GM21529 (cell line): ENCODE measurements at regions not wholly inside any gene's neighbourhood (a gene's known extent, or its start where the extent isn't known, plus 50 kb on each side); places are given as distances from the start of the nearest gene placed in this dataset.

Experiments used
- ATAC-seq: cut with Tn5 transposase; IDR thresholded peaks from one replicate; pipeline ENCODE4 v1.9.1; 2021; ENCODE audit not compliant: unreplicated experiment

GRCh38 chr11:11140510-11140909 lies 212.5 kb downstream of the CSNK2A3 start:
- ATAC-seq, result no peak

GRCh38 chr11:11137339-11137738 lies 215.7 kb downstream of the CSNK2A3 start:
- no peak for ATAC-seq

GRCh38 chr11:11135820-11136476 lies 217.1 kb downstream of the CSNK2A3 start:
- ATAC-seq, result no peak

- no peak for ATAC-seq
Measured at GRCh38 chr11:11129118-11129517, 223.9 kb downstream of the CSNK2A3 start.

GRCh38 chr11:11125618-11126017 lies 227.4 kb downstream of the CSNK2A3 start:
- no peak for ATAC-seq

- ATAC-seq, result no peak
Measured at GRCh38 chr11:11122749-11123148, 230.3 kb downstream of the CSNK2A3 start.

GRCh38 chr11:11119917-11120316 lies 233.1 kb downstream of the CSNK2A3 start:
- ATAC-seq, result no peak

- ATAC-seq, result no peak
Measured at GRCh38 chr11:11117730-11118129, 235.3 kb downstream of the CSNK2A3 start.

- ATAC-seq, result no peak
Measured at GRCh38 chr11:11115475-11115874, 237.6 kb downstream of the CSNK2A3 start.

GRCh38 chr11:11113626-11114025 lies 239.4 kb downstream of the CSNK2A3 start:
- no peak for ATAC-seq

GRCh38 chr11:11108026-11108425 lies 245.0 kb downstream of the CSNK2A3 start:
- ATAC-seq, result no peak

GRCh38 chr11:11107076-11107723 lies 245.8 kb downstream of the CSNK2A3 start:
- ATAC-seq, result no peak

- ATAC-seq, result no peak
Measured at GRCh38 chr11:11105361-11105760, 247.5 kb upstream of the ZBED5 start.

GRCh38 chr11:11095831-11096723 lies 238.2 kb upstream of the ZBED5 start:
- ATAC-seq, result no peak

GRCh38 chr11:11090495-11090894 lies 232.6 kb upstream of the ZBED5 start:
- no peak for ATAC-seq

- ATAC-seq, result no peak
Measured at GRCh38 chr11:11089805-11090204, 232.0 kb upstream of the ZBED5 start.

GRCh38 chr11:11086979-11087378 lies 229.1 kb upstream of the ZBED5 start:
- no peak for ATAC-seq

- no peak for ATAC-seq
Measured at GRCh38 chr11:11085580-11085979, 227.7 kb upstream of the ZBED5 start.

- ATAC-seq, result no peak
Measured at GRCh38 chr11:11084337-11084736, 226.5 kb upstream of the ZBED5 start.

- no peak for ATAC-seq
Measured at GRCh38 chr11:11083441-11083840, 225.6 kb upstream of the ZBED5 start.

GRCh38 chr11:11082646-11083045 lies 224.8 kb upstream of the ZBED5 start:
- ATAC-seq, result no peak

- ATAC-seq, result no peak
Measured at GRCh38 chr11:11081776-11082175, 223.9 kb upstream of the ZBED5 start.
